ENCODE measurements at regions not wholly inside any gene's neighbourhood (a gene's known extent, or its start where the extent isn't known, plus 50 kb on each side); places are given as distances from the start of the nearest gene placed in this dataset.

DNA sequence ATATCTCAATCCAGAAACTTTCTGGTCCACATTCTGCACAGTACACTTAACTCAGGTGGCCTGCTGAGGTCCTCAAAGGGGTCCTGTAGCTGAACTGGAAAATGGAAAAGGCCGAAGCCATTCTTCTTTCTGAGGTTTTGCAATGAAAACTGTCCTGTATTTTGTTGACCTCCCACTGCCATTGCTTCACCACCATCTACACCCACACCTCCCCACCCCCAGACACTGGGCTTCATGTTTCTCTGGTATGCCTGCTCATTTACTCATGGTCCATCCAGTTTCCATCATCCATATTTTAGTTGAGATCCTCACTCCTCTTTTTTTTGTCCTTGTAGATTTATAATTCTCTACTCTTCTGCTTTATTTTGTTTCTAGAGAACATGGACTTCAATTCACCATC lies 115.7 kb upstream of the SLC24A5 start:
- Mint-ChIP-seq H3K4me1 (ENCODE audit: low read depth, unreplicated experiment) (peaks cover 2% of the 10 kb centered on the region), H3K36me3 (ENCODE audit: low read depth, unreplicated experiment) (no peaks in the 10 kb centered on the region), H3K27me3 (ENCODE audit: low read depth, unreplicated experiment) (peaks cover 11% of the 10 kb centered on the region), H3K4me3 (ENCODE audit: unreplicated experiment) (no peak overlapping the region), H3K27ac (ENCODE audit: unreplicated experiment) (no peak overlapping the region), H3K9me3 (ENCODE audit: unreplicated experiment) (peaks cover 2% of the 10 kb centered on the region)
- Histone ChIP-seq H3K9ac (ENCODE audit: low read length) (no peak overlapping the region), H2AFZ (ENCODE audit: low read depth, low read length) (no peak overlapping the region), H3K9me3 (ENCODE audit: insufficient read depth, low read depth, low read length) (no peaks in the 10 kb centered on the region), H3K36me3 (ENCODE audit: insufficient read depth, low read length) (no peaks in the 10 kb centered on the region), H3K27ac (ENCODE audit: low read depth, low read length) (no peak overlapping the region), H3K79me2 (ENCODE audit: insufficient read depth, low read length) (no peaks in the 10 kb centered on the region), H4K20me1 (ENCODE audit: insufficient read depth, low read length) (no peaks in the 10 kb centered on the region), H3K27me3 (ENCODE audit: insufficient read depth, low read length) (no peaks in the 10 kb centered on the region), H3K4me2 (ENCODE audit: low read length) (no peak overlapping the region), H3K4me1 (ENCODE audit: insufficient read depth, low read length) (no peaks in the 10 kb centered on the region), H3K4me3 (ENCODE audit: insufficient read depth, low read depth, low read length) (no peak overlapping the region)
- no peak for DNase-seq (ENCODE audit: low read depth)
- TF ChIP-seq CTCF (IDR thresholded peaks at IDR 0.05; ENCODE audit: insufficient read depth, low read depth, low read length) (no peak), EZH2 (IDR thresholded peaks at IDR 0.05; ENCODE audit: insufficient read depth, low read length) (no peak)
- FAIRE-seq, result no peak

- H3K27me3 ChIP-seq (ENCODE audit: insufficient read depth, low read length), result no peaks in the 10 kb centered on the region
- no peak for TF ChIP-seq CTCF (IDR thresholded peaks at IDR 0.05; ENCODE audit: insufficient read depth, low read depth, low read length)
- no peak for TF ChIP-seq EZH2 (IDR thresholded peaks at IDR 0.05; ENCODE audit: insufficient read depth, low read length)
- no peaks in the 10 kb centered on the region for H3K36me3 ChIP-seq (ENCODE audit: insufficient read depth, low read length)
- no peak for DNase-seq (ENCODE audit: low read depth)
- no peaks in the 10 kb centered on the region for H3K9me3 ChIP-seq (ENCODE audit: insufficient read depth, low read depth, low read length)
- no peak overlapping the region for H3K9ac ChIP-seq (ENCODE audit: low read length)
- Mint-ChIP-seq H3K4me1 (ENCODE audit: low read depth, unreplicated experiment) (peaks cover 2% of the 10 kb centered on the region), H3K36me3 (ENCODE audit: low read depth, unreplicated experiment) (no peaks in the 10 kb centered on the region), H3K9me3 (ENCODE audit: unreplicated experiment) (peaks cover 2% of the 10 kb centered on the region), H3K4me3 (ENCODE audit: unreplicated experiment) (no peak overlapping the region), H3K27me3 (ENCODE audit: low read depth, unreplicated experiment) (peaks cover 11% of the 10 kb centered on the region), H3K27ac (ENCODE audit: unreplicated experiment) (no peak overlapping the region)
- H3K4me2 ChIP-seq (ENCODE audit: low read length), result no peak overlapping the region
- no peak overlapping the region for H2AFZ ChIP-seq (ENCODE audit: low read depth, low read length)
- H3K4me3 ChIP-seq (ENCODE audit: insufficient read depth, low read depth, low read length), result no peak overlapping the region
- H3K27ac ChIP-seq (ENCODE audit: low read depth, low read length), result no peak overlapping the region
- H3K4me1 ChIP-seq (ENCODE audit: insufficient read depth, low read length), result no peaks in the 10 kb centered on the region
- FAIRE-seq, result no peak
- H4K20me1 ChIP-seq (ENCODE audit: insufficient read depth, low read length), result no peaks in the 10 kb centered on the region
- H3K79me2 ChIP-seq (ENCODE audit: insufficient read depth, low read length), result no peaks in the 10 kb centered on the region
Observed at GRCh38 chr15:48006031-48006511, 114.7 kb upstream of the SLC24A5 start.

DNA sequence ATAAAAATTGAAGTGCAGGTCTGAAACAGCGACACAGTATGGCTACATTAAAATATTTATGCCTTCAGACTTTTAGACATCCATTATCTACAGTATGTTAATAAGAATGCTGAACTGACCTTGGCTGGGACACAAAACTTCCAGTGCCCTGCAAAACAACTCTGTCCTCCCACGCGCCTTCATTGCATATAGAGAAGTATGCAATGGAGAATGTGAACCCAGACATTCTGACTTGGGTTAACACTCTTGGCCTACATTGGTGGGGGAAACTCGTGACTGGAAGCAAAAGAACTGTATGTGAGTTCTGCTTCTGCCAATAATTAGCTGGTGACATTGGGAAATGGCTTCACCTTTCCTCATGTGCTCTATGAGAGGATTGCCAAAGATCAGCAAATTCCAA lies 110.5 kb upstream of the SLC24A5 start:
- Histone ChIP-seq H3K36me3 (ENCODE audit: insufficient read depth, low read length) (no peaks in the 10 kb centered on the region), H3K79me2 (ENCODE audit: insufficient read depth, low read length) (no peaks in the 10 kb centered on the region), H3K27ac (ENCODE audit: low read depth, low read length) (no peak overlapping the region), H3K4me1 (ENCODE audit: insufficient read depth, low read length) (no peaks in the 10 kb centered on the region), H3K27me3 (ENCODE audit: insufficient read depth, low read length) (no peaks in the 10 kb centered on the region), H2AFZ (ENCODE audit: low read depth, low read length) (no peak overlapping the region), H3K9ac (ENCODE audit: low read length) (no peak overlapping the region), H3K9me3 (ENCODE audit: insufficient read depth, low read depth, low read length) (no peaks in the 10 kb centered on the region), H4K20me1 (ENCODE audit: insufficient read depth, low read length) (no peaks in the 10 kb centered on the region), H3K4me3 (ENCODE audit: insufficient read depth, low read depth, low read length) (no peak overlapping the region), H3K4me2 (ENCODE audit: low read length) (no peak overlapping the region)
- FAIRE-seq (no peak), DNase-seq (ENCODE audit: low read depth) (no peak)
- no peak overlapping the region for H3K27ac Mint-ChIP-seq (ENCODE audit: unreplicated experiment)
- no peak overlapping the region for H3K4me3 Mint-ChIP-seq (ENCODE audit: unreplicated experiment)
- H3K27me3 Mint-ChIP-seq (ENCODE audit: low read depth, unreplicated experiment), result peaks cover 12% of the 10 kb centered on the region
- H3K9me3 Mint-ChIP-seq (ENCODE audit: unreplicated experiment), result peaks cover 2% of the 10 kb centered on the region
- H3K4me1 Mint-ChIP-seq (ENCODE audit: low read depth, unreplicated experiment), result no peaks in the 10 kb centered on the region
- TF ChIP-seq EZH2 (IDR thresholded peaks at IDR 0.05; ENCODE audit: insufficient read depth, low read length) (no peak), CTCF (IDR thresholded peaks at IDR 0.05; ENCODE audit: insufficient read depth, low read depth, low read length) (no peak)
- H3K36me3 Mint-ChIP-seq (ENCODE audit: low read depth, unreplicated experiment), result no peaks in the 10 kb centered on the region
